H1 (cell line): ENCODE measurements at regions not wholly inside any gene's neighbourhood (a gene's known extent, or its start where the extent isn't known, plus 50 kb on each side); places are given as distances from the start of the nearest gene placed in this dataset.

ENCODE experiments used
- CTCF ChIA-PET: fragments of 300-600 bp; sonication (Branson Sonifier 250); formaldehyde crosslinking; loops from one replicate; lab custom pipeline; 2021; ENCODE audit not compliant: partially characterized antibody; lab: Charles Lee
- POLR2A ChIA-PET: fragments of 300-600 bp; sonication (Branson Sonifier 250); formaldehyde crosslinking; loops from one replicate; lab custom pipeline; 2021; ENCODE audit warnings: inconsistent platforms; ENCODE audit not compliant: partially characterized antibody; lab: Charles Lee
- DNase-seq, 2 experiments: peaks; one replicate each; pipeline versions ENCODE4 v3.0.0 to v3.0.0-alpha.2; 2010 to 2022; ENCODE audit warnings: low spot score in 2 of 2, low read depth in 1 of 2, mixed read lengths in 1 of 2
- FAIRE-seq: peaks from 2 replicates; lab custom pipeline; 2011; peaks lifted over from hg19 to GRCh38; lab: Jason Lieb, UNC
- H2AFZ ChIP-seq: 2 replicates; pipeline ENCODE4 v1.8.1; 2012; ENCODE audit warnings: low read length, inconsistent platforms
- H2AK5ac ChIP-seq: 2 replicates; pipeline ENCODE4 v1.6.1; 2013; ENCODE audit warnings: low read depth, low read length
- H2BK120ac ChIP-seq: replicated peaks from 2 replicates; pipeline ENCODE3; 2013; ENCODE audit warnings: low read depth, low read length, inconsistent platforms
- H2BK12ac ChIP-seq: 2 replicates; pipeline ENCODE4 v1.6.1; 2013; ENCODE audit warnings: low read depth, low read length
- H2BK15ac ChIP-seq: 2 replicates; pipeline ENCODE4 v1.6.1; 2013; ENCODE audit warnings: low read length
- H2BK20ac ChIP-seq: 2 replicates; pipeline ENCODE4 v1.6.1; 2013; ENCODE audit warnings: low read length
- H2BK5ac ChIP-seq: 2 replicates; pipeline ENCODE4 v1.6.1; 2013; ENCODE audit warnings: low read depth, low read length
- H3K14ac ChIP-seq: 2 replicates; pipeline ENCODE4 v1.6.1; 2013; ENCODE audit warnings: inconsistent platforms; ENCODE audit not compliant: insufficient read length
- H3K18ac ChIP-seq: 2 replicates; pipeline ENCODE4 v1.6.1; 2013; ENCODE audit warnings: low read length; ENCODE audit errors: extremely low read depth
- H3K23ac ChIP-seq: 2 replicates; pipeline ENCODE4 v1.6.1; 2013; ENCODE audit warnings: inconsistent platforms; ENCODE audit not compliant: insufficient read length
- H3K23me2 ChIP-seq: 2 replicates; pipeline ENCODE4 v1.6.1; 2013; ENCODE audit warnings: low read depth, low read length
- H3K27ac ChIP-seq: 2 replicates; pipeline ENCODE4 v1.6.1; 2011; ENCODE audit warnings: low read depth, low read length, inconsistent platforms
- H3K27me3 ChIP-seq, 4 experiments: replicated peaks in 1 of 4; 1 replicate in 1 of 4; 2 replicates in 3 of 4; pipeline versions ENCODE4 v1.6.1 to v1.8.1; 2011 to 2013; ENCODE audit warnings: low read length in 3 of 4, mild to moderate bottlenecking in 3 of 4, inconsistent platforms in 2 of 4, mixed read lengths in 2 of 4, moderate library complexity in 1 of 4; ENCODE audit not compliant: control insufficient read depth in 3 of 4, insufficient read depth in 3 of 4; ENCODE audit errors: extremely low read depth in 1 of 4
- H3K36me3 ChIP-seq, 4 experiments: 2 replicates each; pipeline versions ENCODE4 v1.6.1 to v1.8.1; 2011 to 2013; ENCODE audit warnings: mild to moderate bottlenecking in 4 of 4, low read length in 3 of 4, moderate library complexity in 2 of 4, control low read depth in 1 of 4, inconsistent platforms in 1 of 4; ENCODE audit not compliant: insufficient read depth in 4 of 4, control insufficient read depth in 2 of 4
- H3K4ac ChIP-seq: replicated peaks from 2 replicates; pipeline ENCODE3; 2013; ENCODE audit warnings: low read length, low read depth, mixed read lengths, inconsistent platforms; ENCODE audit not compliant: insufficient read length
- H3K4me1 ChIP-seq, 4 experiments: replicated peaks in 1 of 4; 1 replicate in 1 of 4; 2 replicates in 3 of 4; pipeline versions ENCODE4 v1.6.1 to v1.8.1; 2011 to 2013; ENCODE audit warnings: low read length in 3 of 4, inconsistent platforms in 2 of 4, mixed read lengths in 1 of 4; ENCODE audit not compliant: insufficient read depth in 4 of 4, control insufficient read depth in 3 of 4
- H3K4me2 ChIP-seq, 2 experiments: 2 replicates each; pipeline versions ENCODE4 v1.6.1 to v1.8.1; 2011 to 2013; ENCODE audit warnings: low read depth in 2 of 2, low read length in 2 of 2, control low read depth in 1 of 2, inconsistent platforms in 1 of 2, mild to moderate bottlenecking in 1 of 2; ENCODE audit not compliant: insufficient read depth in 1 of 2
- H3K4me3 ChIP-seq, 4 experiments: fragments of 200-600, 300-600 bp in 1 of 4; sonication (generic), shearing (Covaris generic), sonication (Bioruptor Twin) in 1 of 4; 2 replicates each; pipeline versions ENCODE4 v1.5.1 to v1.8.1; 2011 to 2016; ENCODE audit warnings: low read length in 4 of 4, low read depth in 3 of 4, control low read depth in 2 of 4, inconsistent platforms in 2 of 4, mild to moderate bottlenecking in 2 of 4, mixed read lengths in 1 of 4, moderate library complexity in 1 of 4; ENCODE audit not compliant: insufficient read depth in 2 of 4; ENCODE audit errors: extremely low read depth in 1 of 4
- H3K56ac ChIP-seq: replicated peaks from 2 replicates; pipeline ENCODE3; 2013; ENCODE audit warnings: low read depth, mild to moderate bottlenecking, mixed read lengths, low read length, inconsistent platforms; ENCODE audit not compliant: insufficient read length
- H3K79me1 ChIP-seq: 2 replicates; pipeline ENCODE4 v1.6.1; 2013; ENCODE audit warnings: low read depth, low read length, control low read depth
- H3K79me2 ChIP-seq, 2 experiments: 2 replicates each; pipeline versions ENCODE4 v1.6.1 to v1.8.1; 2012 to 2013; ENCODE audit warnings: low read length in 2 of 2, mild to moderate bottlenecking in 2 of 2, inconsistent platforms in 1 of 2; ENCODE audit not compliant: insufficient read depth in 2 of 2, control insufficient read depth in 1 of 2
- H3K9ac ChIP-seq, 4 experiments: replicated peaks in 1 of 4; 1 replicate in 1 of 4; 2 replicates in 3 of 4; pipeline versions ENCODE4 v1.6.1 to v1.8.1; 2011 to 2013; ENCODE audit warnings: low read depth in 3 of 4, low read length in 3 of 4, control low read depth in 2 of 4, mild to moderate bottlenecking in 2 of 4, moderate library complexity in 2 of 4, inconsistent platforms in 1 of 4; ENCODE audit errors: extremely low read depth in 1 of 4
- H3K9me3 ChIP-seq, 2 experiments: 2 replicates each; pipeline versions ENCODE4 v1.6.1 to v1.8.1; 2012 to 2013; ENCODE audit warnings: mild to moderate bottlenecking in 2 of 2, moderate library complexity in 2 of 2, control low read depth in 1 of 2, inconsistent platforms in 1 of 2, low read depth in 1 of 2, low read length in 1 of 2, mixed read lengths in 1 of 2; ENCODE audit not compliant: insufficient read depth in 2 of 2
- H4K20me1 ChIP-seq, 2 experiments: replicated peaks in 1 of 2; 2 replicates each; pipeline versions ENCODE3 to v1.8.1; 2011 to 2013; ENCODE audit warnings: inconsistent platforms in 2 of 2, low read length in 2 of 2, mild to moderate bottlenecking in 1 of 2; ENCODE audit not compliant: insufficient read depth in 2 of 2, control insufficient read depth in 1 of 2
- H4K5ac ChIP-seq: 2 replicates; pipeline ENCODE4 v1.6.1; 2013; ENCODE audit warnings: low read length, low read depth, mixed read lengths, inconsistent platforms; ENCODE audit not compliant: insufficient read length
- H4K8ac ChIP-seq: 2 replicates; pipeline ENCODE4 v1.8.0; 2013; ENCODE audit warnings: mild to moderate bottlenecking, moderate library complexity, low read length, inconsistent platforms; ENCODE audit not compliant: insufficient read depth; ENCODE audit errors: extremely low read depth
- H4K91ac ChIP-seq: replicated peaks from 2 replicates; pipeline ENCODE3; 2013; ENCODE audit warnings: low read length, mixed read lengths, inconsistent platforms; ENCODE audit not compliant: insufficient read length
- EZH2 ChIP-seq: fragments of 200-600 bp; sonication (generic); IDR thresholded peaks from 2 replicates; pipeline ENCODE4 v1.7.1; 2012; ENCODE audit warnings: low read depth, mild to moderate bottlenecking, moderate library complexity, low read length, inconsistent platforms; ENCODE audit not compliant: severe bottlenecking
- NRF1 ChIP-seq: IDR thresholded peaks from 2 replicates; pipeline ENCODE4 v1.6.1; 2011; ENCODE audit warnings: mild to moderate bottlenecking, low read depth, low read length, improper control_type of control experiment
- WGBS, 2 experiments: shearing (Covaris generic) in 1 of 2; methylation state at CpG; one replicate each; pipeline versions ENCODE4 v1.1.6 to v1.1.7; 2013 to 2015; ENCODE audit warnings: low lambda C conversion rate in 2 of 2, mixed read lengths in 2 of 2, inconsistent platforms in 1 of 2, low coverage in 1 of 2, missing lambda C conversion rate in 1 of 2; ENCODE audit not compliant: insufficient replicate concordance in 2 of 2, insufficient coverage in 1 of 2, insufficient read length in 1 of 2; ENCODE audit errors: extremely low coverage in 1 of 2, missing lambda C conversion rate in 1 of 2; 5-methylcytosine and 5-hydroxymethylcytosine counted together

GRCh38 chr9:18154661-18155060 lies 319.3 kb upstream of the ADAMTSL1 start:
- CTCF ChIA-PET, result interaction anchor here (2.7 kb wide), 1 partner anchor 12 kb away, joined by 9 read pairs; no protein-coding TSS in a partner anchor

More at GRCh38 chr9:18154661-18155060, 319.3 kb upstream of the ADAMTSL1 start:
- H4K8ac ChIP-seq, result no peak overlapping the region
- no peaks in the 10 kb centered on the region for H3K27me3 ChIP-seq
- no peak overlapping the region for H2BK12ac ChIP-seq
- H3K4me2 ChIP-seq, result no peak overlapping the region
- no peak overlapping the region for H4K91ac ChIP-seq
- no peak overlapping the region for H3K18ac ChIP-seq
- H3K4ac ChIP-seq, result no peak overlapping the region
- H2BK5ac ChIP-seq, result no peak overlapping the region
- H2BK20ac ChIP-seq, result no peak overlapping the region
- H4K20me1 ChIP-seq, result no peaks in the 10 kb centered on the region
- no peaks in the 10 kb centered on the region for H3K4me1 ChIP-seq
- H3K36me3 ChIP-seq, result no peaks in the 10 kb centered on the region
- no peak overlapping the region for H3K56ac ChIP-seq
- no peak overlapping the region for H2BK15ac ChIP-seq
- no peak overlapping the region for H3K14ac ChIP-seq
- POLR2A ChIA-PET, result no interaction called here
- no peak overlapping the region; the same call in 1 of the 2 replicates for H2AK5ac ChIP-seq
- DNase-seq, result no peak
- no peak overlapping the region for H3K4me3 ChIP-seq
- FAIRE-seq, result no peak
- H3K79me2 ChIP-seq, result no peaks in the 10 kb centered on the region
- 100% methylated on average over 1 of the region's 1 CpG; no CpG with 5 or more reads in 1 of the 2 experiments for WGBS, 2 experiments
- H2BK120ac ChIP-seq, result no peak overlapping the region
- no peak overlapping the region for H4K5ac ChIP-seq
- H3K23me2 ChIP-seq, result no peaks in the 10 kb centered on the region
- no peak overlapping the region for H2AFZ ChIP-seq
- no peak overlapping the region for H3K9ac ChIP-seq
- H3K23ac ChIP-seq, result no peak overlapping the region
- TF ChIP-seq EZH2 (no peak), NRF1 (no peak)
- TF ChIP-seq, all 59 proteins: peak for 0
- Histone ChIP-seq H3K27ac (no peak overlapping the region), H3K79me1 (no peaks in the 10 kb centered on the region), H3K9me3 (no peaks in the 10 kb centered on the region)
